Endometrium (tissue), 2 donors: ENCODE measurements at regions not wholly inside any gene's neighbourhood (a gene's known extent, or its start where the extent isn't known, plus 50 kb on each side); places are given as distances from the start of the nearest gene placed in this dataset.
"Not testable (repeated sequence)": the region's sequence is repeated elsewhere in the genome, so short reads cannot be mapped to it uniquely, and the experiment has no call there.

Experiments
- FAIRE-seq: peaks from 2 replicates; lab custom pipeline; 2012; peaks lifted over from hg19 to GRCh38; lab: Jason Lieb, UNC
- donor health status: control.
- donor health status: control.

DNA sequence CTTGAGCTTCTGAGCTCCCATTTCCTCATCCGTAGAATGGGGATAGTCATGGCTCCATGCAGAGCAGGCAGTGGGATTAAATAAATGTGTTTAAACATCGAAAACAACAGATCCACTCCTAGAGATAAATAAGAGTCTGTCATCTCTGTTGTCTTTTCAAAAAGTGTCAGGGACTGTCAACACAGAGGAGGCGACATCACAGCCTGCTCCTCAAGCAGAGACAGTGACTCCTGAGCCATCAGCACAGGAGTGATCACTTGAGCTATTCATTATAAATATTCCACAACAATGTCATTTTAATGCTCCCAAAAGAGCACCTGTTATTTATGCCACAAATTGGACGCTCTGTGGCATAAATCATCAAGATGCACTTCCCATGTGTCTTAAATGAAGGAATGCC is 605.6 kb upstream of the CDH5 start:
- FAIRE-seq = no peak

DNA sequence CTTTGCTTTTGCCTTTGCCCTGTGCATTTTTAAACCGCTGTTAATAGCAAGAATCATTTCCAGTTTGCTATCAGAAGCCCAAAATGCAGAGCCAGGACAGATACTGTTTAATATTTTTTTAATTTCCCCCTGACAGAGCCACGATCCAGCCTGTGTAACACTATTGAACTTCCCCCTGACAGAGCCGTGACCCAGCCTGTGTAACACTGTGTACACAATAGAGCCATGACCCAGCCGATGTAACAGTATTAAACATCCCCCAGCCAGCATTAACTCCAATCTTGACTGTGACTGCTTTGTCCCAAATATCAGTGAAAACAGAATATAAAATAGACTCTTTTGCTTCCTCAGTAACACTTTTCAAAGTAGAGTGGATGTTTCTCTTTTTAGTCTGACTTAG is 607.9 kb upstream of the CDH5 start:
- peak; percentile 94 for FAIRE-seq

DNA sequence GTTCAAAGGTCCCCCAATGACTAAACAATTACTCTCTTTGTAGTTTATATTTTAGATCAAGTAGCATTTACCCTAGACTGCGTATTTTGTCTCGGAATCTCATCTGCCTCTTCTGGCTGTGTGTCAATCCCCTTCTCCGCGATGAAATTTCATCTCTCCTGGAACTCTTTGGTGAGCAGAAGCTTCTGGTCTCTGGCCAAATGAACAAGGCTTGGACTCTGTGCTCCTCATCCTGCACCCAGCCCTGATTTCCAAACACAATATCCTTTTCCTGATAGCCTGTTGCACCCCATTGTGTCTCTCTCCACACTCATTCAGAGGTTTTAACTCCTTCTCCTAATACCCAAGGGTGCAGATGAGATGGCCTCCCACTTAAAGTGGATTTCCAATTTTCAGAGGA is 609.4 kb upstream of the CDH5 start:
- FAIRE-seq = no peak

DNA sequence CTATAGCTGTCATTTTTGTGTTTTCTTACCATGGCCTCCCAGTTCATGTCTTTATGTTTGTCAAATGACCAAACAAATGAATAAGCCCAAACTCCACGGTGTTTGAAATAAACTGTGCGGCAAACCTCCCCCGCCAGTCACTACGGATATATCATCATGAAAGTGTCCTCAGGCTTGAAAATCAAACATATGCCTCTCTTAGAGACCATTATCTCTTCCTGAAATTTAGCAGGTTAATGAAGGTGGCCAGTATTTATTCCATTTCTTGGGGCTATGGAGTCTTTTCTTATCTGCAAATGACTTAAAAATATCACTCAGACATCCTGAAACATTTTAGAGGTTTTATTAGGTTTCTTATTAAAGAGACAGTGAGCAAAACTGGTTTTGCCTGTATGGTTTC is 610.3 kb upstream of the CDH5 start:
- FAIRE-seq = no peak

DNA sequence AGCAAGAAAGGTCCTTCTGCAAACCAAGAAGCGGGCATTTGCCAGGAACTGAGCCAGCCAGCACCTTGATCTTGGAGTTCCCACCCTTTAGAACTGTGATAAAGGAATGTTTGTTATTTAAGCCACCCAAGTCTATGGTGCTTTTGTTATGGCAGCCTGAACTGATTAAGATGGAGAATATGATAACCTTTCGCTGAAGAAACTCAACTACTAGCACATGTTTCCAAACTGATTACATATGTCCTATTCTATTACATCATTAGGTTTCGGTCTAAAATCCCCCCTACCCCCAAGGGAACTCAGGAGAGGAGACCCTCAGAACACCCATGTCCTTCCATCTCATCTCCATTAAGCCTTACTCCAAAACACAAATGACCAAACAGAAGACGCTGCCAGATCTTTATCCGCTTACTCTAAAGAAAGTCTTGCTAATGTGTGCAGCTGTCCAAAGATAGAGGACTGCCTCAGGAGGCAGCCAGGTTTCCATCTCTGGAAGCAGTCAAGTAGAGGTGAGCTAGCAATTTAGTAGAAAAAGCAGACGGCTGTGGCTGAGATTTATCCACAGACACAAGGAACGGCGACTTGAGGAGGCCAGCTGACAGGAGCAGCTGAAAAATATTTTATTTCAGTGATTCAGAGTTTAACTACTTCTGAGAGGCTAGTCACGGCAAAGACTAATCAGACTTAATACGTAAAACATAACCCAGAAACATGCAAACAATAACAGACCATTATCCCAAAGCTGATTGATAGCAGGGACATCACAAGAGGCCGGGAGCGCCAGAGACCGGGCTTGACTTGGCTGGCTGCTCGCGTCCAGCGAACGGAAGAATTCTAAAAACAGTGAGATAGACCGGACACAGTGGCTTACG is 611.4 kb upstream of the CDH5 start:
- FAIRE-seq = peak; percentile 91

DNA sequence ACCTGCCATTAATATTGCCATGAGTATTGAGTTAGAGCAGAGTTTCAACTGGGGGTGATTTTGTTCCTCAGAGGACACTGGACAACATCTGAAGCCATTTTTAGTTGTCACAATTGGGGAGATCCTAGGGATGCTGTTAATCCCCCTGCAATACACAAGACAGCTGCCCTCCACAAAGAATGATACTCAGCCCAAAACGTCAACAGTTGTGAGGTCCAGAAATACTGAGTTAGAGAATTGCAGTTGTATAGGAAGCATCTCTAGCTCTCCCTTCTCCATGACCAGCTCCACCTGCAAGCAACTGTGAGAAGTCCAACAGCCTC is 614.0 kb upstream of the CDH5 start:
- no peak for FAIRE-seq

DNA sequence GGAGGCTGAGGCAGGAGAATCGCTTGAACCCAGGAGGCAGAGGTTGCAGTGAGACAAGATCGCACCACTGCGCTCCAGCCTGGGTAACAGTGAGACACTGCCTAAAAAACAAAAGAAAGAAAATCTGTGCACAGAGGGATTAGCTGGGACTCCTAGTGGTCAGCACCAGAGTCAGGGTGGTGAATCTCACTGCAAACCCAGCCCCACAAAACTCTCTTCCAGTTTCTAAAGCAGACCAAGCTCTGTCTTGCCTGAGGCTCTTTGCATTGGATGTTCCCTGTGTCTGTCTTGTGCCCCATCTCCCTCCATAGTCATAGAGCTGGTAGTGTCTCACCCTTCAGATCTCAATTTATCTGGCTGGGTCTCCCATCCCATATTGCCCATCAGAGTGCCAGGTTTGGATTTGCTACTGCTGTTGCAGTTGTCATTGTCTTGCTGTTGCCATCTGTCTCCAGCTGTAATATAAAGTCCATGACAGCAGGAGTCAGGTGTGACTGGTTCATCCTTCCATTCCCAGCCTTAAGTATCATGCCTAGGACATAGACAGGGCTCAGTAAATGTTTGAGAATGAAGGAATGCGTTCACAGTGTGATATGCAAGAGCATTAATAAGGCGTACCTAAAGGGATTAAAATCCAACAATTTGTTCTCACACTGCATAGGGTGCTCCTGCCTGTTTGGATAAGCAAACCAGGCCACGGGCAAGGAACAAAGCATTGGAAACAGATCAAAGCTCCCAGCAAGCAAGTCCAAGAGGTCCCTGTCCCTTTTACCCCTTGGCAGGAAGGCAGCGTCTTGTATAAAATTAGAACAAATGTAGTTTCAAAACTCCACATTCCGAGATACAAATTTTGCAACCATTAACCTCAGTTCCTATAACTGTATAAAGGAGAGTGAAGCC is 614.6 kb upstream of the CDH5 start:
- FAIRE-seq = no peak

DNA sequence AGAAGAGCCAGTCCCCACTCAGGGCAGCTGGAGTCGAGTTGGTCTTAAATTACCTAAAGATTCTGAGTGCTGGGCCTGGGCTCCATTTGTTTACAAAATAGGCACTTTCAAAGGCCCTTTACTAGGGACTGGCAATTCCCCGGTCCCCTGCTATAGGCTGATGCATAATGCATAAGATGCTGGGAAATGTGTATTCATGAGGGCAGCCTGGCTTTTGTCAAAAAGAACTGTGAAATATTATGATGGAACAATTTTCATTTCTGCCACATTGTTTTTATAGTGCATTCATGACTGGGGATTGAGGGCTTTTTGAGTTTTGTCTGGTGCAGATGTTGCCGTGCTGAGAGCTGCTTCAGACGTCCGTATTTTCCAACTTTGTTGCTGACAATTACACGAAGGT is 617.0 kb upstream of the CDH5 start:
- FAIRE-seq = no peak

DNA sequence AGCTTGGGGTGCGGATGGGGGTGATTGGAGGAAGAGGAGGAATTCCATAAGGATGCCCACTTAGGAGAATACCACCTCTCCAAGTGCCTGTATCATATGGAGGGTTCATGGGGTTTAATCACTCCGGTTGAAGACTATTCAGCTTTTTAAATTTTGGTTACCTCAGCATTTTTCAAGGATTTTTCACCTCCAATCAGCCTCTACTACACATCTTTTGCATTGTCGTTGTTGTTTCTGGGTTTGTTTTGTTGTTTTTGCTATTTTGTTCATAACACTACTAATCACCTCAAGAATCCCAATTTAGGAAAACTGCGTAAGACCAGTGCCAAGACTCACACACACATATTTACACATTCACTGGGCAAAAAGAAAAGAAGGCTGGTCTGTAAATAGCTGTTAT is 619.5 kb upstream of the CDH5 start:
- no peak for FAIRE-seq

DNA sequence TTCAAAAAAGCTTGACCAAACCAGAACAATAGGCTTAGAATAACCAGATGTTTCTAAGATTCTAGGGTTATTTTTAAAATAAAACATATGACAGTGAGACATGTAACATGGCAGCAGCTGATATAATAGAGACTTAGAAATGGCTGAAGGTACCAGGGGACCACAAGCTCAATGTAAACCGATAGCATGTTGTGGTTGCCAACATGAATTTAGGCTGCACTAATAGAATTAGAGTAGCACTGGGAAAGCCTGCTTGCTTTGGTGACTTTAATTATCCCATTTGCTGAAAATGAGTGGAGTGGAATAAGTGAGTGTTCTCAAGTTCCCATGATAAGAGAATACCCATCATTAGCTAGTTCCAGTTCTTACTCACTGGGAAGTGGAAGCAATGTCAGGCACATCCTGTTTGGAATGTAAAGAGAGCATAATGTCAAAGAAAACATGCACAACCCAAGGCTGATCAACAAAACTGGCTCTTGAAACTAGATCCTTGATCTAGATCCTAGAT is 621.2 kb upstream of the CDH5 start:
- FAIRE-seq = no peak

DNA sequence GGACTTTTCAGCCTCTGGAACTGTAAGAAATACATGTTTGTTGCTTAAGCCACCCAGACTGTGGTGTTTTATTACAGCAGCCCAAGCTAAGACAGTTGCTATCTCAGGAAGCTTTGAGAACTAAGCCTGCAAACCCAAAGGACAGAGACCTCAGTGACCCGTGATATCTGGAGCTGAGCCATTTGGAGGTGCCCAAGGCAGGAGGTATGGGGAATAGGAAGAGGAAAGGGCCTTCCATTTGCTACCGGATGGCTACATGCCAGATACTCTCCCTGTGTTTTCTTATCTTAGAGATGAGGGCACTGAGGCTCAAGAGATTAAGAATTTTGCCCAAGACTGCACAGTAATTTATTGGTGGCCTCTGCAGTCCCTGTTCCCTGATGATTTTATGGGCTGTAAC is 622.1 kb upstream of the CDH5 start:
- no peak for FAIRE-seq

DNA sequence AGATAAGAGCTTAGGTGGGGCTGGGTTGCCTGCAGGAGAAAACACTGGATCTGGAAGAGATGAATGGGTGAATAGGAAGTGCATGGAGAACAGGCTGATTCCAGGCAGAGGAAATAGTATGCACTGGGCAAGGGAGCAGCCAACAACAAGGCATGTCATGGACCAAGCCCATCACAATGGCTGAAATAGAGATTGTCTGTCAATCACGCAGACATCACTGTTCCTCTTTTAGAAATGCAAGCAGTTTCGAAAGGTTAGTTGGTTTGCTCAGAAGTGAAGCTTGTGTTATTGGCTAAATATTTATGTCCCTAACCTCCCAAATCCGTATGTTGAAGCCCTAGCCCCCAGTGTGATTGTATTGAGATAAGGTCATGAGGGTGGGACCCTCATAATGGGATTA is 621.7 kb upstream of the CDH11 start:
- no peak for FAIRE-seq

DNA sequence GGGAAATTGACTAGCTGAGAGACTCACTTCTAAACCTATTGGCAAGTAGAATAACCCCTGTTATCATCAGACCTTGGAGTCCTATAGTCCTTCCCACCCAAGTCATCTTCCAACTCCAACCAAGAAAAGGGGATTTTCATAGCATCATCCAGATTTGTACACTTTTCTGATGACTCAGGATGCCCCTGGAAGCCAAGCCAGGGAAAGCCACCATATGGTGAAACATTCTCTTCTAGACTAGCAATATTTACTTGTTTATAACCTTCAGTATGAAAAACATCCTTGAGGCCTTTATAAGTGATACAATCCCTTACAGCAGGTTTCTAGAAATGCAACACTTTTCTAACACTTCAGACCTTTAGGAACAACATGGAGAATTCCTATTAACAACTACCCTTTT is 618.8 kb upstream of the CDH11 start:
- no peak for FAIRE-seq

DNA sequence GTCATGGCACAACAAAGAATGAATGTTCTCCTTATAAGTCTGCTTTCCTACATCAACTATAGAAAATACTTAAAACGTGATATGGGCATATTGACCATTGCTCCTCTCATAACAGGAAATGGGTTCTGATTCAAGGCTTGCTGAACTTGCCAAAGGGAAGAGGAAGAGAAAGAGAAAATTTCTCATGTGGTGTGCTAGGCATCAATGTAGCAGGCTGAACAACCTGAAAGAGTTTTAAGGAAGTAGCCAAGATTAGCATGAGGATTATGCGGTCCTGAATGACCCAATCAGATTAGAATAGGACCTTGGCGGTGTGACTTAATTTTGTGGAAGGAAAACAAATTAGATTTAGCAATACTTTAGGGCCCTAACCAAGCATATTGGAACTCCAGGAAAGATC is 617.7 kb upstream of the CDH11 start:
- no peak for FAIRE-seq

DNA sequence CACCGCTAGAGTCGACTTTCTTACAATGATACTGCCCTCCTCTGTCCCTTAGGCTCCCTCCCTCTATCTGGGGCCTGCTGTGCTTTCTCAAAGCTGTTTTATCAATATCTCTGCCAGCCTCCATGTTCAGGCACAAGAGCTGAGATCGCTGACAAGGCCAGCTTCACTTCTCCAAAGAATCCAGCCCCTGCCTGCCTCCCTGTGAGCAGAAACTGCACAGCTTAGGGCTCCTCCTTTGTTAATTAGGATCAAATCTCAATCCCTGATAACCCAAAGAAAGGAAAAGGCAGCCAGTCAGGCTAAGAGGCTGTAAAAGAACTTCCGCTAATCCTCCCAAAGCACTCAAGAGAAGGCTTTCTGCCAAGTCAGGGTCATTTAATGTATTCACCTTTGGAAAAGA is 616.0 kb upstream of the CDH11 start:
- peak; percentile 95 for FAIRE-seq

DNA sequence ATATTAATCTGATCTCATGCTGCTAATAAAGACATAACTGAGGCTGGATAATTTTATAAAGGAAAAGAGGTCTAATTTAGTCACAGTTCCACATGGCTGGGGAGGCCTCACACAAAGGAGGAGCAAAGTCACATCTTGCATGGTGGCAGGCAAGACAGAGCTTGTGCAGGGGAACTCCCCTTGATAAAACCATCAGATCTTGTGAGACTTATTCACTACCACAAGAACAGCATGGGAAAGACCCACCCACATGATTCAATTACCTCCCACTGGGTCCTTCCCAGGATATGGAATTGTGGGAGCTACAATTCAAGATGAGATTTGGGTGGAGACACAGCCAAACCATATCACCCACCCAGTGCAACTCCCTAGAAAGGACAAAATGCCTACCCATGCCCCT is 613.8 kb upstream of the CDH11 start:
- not testable (repeated sequence) for FAIRE-seq

DNA sequence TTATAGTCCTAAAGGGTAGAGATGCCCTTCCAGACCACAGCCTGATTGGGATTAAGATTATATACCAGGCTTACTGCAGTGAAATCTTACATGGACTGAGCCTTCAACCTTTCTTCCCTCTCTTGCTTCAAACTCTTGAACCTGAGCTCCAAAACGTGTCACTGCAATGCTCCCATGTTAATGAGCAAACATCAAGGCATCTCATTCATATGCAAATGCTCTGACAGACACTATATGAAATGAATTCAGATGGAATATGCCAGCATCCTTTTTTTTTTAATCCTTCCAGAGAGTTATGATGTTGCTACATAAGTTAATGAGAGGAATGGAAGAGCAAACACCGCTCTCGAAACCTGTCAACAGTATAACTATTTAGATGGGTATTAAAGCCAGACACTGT is 611.9 kb upstream of the CDH11 start:
- FAIRE-seq = no peak

DNA sequence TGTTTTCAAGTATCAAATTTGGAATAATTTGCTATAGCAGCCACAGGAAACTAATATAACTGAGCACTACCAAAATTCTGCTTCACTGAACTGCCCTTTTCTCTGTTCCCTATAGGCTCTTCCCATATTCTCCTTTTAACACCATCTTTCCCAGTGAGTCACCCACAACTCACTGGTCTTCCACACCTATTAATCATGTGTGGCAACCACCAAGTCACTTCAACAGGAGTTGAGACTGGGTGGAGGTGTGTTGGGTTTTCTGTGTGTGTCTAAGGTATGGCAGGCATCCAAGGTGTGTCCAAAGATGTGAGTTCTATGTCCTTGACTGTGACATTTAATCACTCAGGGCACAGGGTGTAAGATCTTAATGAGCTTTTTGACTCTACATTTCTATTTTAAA is 610.0 kb upstream of the CDH11 start:
- no peak for FAIRE-seq

DNA sequence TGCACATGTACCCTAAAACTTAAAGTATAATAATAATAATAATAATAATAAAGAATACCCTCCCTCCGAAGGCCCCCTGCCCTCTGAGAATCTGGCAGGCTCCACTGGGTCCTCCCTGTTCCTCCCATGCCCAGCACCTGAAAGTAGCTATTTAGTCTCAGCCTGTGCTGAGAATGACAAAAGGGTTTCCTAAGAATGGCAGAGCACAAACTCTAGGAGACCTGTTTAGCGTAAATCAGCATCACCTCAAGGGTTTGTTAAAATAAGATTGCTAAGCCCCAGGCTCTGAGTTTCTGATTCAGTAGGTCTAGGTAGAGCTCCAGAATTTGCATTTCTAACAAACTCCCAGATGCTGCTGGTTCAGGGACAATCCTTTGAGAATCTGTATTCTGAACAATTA is 606.8 kb upstream of the CDH11 start:
- FAIRE-seq = no peak

DNA sequence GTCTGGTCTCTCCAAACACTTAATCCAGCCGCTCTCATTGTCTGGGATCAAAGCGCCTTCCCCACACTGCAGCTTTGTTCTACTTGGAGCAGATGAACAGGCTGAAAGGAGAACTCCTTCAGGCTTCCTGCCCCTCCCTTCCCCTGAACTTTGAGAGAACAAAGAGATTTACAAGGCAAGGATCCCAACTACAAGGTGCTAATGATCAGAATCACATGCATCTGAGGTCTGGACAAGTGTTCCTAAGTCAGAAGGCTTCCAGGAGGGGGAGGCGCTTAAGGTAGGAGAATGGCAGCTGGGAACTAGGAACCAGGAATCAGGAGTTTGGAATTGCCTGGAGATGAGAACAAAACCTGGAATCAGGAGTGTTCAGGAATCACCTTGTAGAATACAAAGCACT is 606.3 kb upstream of the CDH11 start:
- peak; percentile 89 for FAIRE-seq

DNA sequence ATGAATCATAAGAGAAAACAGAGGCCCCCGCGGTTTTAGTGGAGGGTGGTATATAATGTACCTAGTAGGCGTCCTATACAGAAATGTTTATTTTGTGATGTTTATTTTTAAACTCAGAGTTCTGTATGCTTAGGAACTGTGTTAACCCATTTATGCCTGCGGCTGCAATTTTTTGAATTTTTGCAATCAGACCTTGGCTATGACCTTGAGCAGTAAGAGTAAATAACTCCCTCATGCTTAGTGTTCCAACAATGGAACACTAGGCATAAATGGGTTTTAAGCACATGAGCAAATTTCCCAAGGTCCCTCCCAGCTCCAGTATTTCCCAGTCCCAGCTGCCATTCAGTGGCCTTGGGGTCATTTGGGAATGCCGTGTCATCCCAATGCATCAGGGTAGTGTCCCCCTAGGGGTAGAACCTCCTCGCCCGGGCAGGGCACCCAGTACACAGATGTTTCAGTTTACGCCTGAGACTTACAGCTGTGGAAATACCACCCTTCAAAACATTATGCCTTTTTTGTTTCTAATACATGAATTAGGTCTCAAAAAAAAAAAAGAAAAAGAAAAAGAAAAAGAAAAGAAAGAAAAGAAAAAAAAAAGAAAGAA is 605.8 kb upstream of the CDH11 start:
- no peak for FAIRE-seq

DNA sequence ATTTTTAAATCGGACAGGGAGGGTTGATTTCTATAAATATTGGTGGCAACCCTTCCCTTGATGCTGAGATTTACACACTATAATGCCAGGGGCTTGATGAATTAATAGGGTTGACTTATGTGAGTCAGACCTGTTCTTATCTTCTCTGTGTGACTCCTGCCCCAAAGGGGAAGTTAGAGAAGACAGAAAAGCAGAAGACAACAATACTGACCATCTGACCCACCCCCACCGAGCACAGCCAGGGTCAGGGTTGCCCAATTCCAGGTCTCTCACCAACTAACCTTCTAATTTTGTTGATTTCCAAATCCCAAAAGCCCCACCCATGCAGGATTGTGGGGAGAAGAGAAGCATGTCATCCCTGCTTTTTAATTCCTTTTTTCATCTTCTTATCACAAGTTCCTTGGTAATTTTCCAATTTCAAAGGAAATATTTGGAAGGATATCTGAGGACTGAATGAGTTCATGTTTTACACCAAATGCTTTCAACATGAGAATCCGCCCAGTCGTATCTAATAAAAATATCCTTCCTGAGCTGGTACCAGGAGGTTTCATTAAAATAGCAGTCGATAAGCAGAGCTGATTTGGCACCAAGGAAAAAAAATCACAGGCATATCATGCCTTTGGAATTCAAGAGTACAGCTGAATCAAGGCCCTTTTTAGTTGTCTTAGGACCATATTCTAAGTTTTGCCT is 603.4 kb upstream of the CDH11 start:
- no peak for FAIRE-seq
